Neuronal stem cell (in vitro differentiated cells): ENCODE measurements at regions not wholly inside any gene's neighbourhood (a gene's known extent, or its start where the extent isn't known, plus 50 kb on each side); places are given as distances from the start of the nearest gene placed in this dataset.

ENCODE experiments used
- DNase-seq: peaks from one replicate; pipeline ENCODE4 v3.0.0-alpha.2; 2013; ENCODE audit warnings: low spot score
- H2AFZ ChIP-seq: one replicate; pipeline ENCODE4 v1.6.1; 2013; ENCODE audit warnings: mild to moderate bottlenecking, low read length, inconsistent platforms
- H2AK5ac ChIP-seq: 2 replicates; pipeline ENCODE4 v1.6.1; 2013; ENCODE audit warnings: low read depth, mild to moderate bottlenecking, inconsistent platforms, low read length, moderate library complexity, mixed read lengths
- H2BK120ac ChIP-seq: 2 replicates; pipeline ENCODE4 v1.6.1; 2013; ENCODE audit warnings: low read depth, mild to moderate bottlenecking, inconsistent platforms, low read length, moderate library complexity, mixed read lengths
- H2BK12ac ChIP-seq: one replicate; pipeline ENCODE4 v1.6.1; 2013; ENCODE audit warnings: low read length, inconsistent platforms
- H2BK15ac ChIP-seq: 2 replicates; pipeline ENCODE4 v1.6.1; 2013; ENCODE audit warnings: mild to moderate bottlenecking, low read length, inconsistent platforms, mixed read lengths
- H2BK5ac ChIP-seq: one replicate; pipeline ENCODE4 v1.6.1; 2013; ENCODE audit warnings: inconsistent platforms, mild to moderate bottlenecking, low read length, moderate library complexity
- H3K14ac ChIP-seq: one replicate; pipeline ENCODE4 v1.6.1; 2013; ENCODE audit warnings: low read length, inconsistent platforms
- H3K18ac ChIP-seq: 2 replicates; pipeline ENCODE4 v1.6.1; 2013; ENCODE audit warnings: low read length, inconsistent platforms
- H3K23ac ChIP-seq: 2 replicates; pipeline ENCODE4 v1.6.1; 2013; ENCODE audit warnings: low read depth, mild to moderate bottlenecking, mixed read lengths, low read length, inconsistent platforms; ENCODE audit not compliant: poor library complexity
- H3K27ac ChIP-seq: replicated peaks from 3 replicates; pipeline ENCODE4 v1.5.1; 2013; ENCODE audit warnings: low read length, inconsistent platforms
- H3K27me3 ChIP-seq, 3 experiments: 2 replicates each; pipeline ENCODE4 v1.6.1; 2013; ENCODE audit warnings: low read length in 3 of 3, mild to moderate bottlenecking in 2 of 3, inconsistent platforms in 1 of 3, low read depth in 1 of 3, mixed read lengths in 1 of 3, moderate library complexity in 1 of 3; ENCODE audit not compliant: control insufficient read depth in 3 of 3, insufficient read depth in 3 of 3
- H3K36me3 ChIP-seq, 2 donors: replicated peaks in 1 of 2; 2 replicates each; pipeline ENCODE4 v1.6.1; 2013; ENCODE audit warnings: low read length in 2 of 2; ENCODE audit not compliant: control insufficient read depth in 2 of 2, insufficient read depth in 2 of 2
- H3K4ac ChIP-seq: 2 replicates; pipeline ENCODE4 v1.6.1; 2013; ENCODE audit warnings: inconsistent platforms, mild to moderate bottlenecking, low read length, moderate library complexity
- H3K4me1 ChIP-seq, 2 donors: 1 replicate in 1 of 2; 2 replicates in 1 of 2; pipeline ENCODE4 v1.6.1; 2013; ENCODE audit warnings: low read length in 2 of 2, low read depth in 1 of 2; ENCODE audit not compliant: control insufficient read depth in 2 of 2, insufficient read depth in 1 of 2
- H3K4me2 ChIP-seq: one replicate; pipeline ENCODE4 v1.6.1; 2013; ENCODE audit warnings: mild to moderate bottlenecking, low read length, inconsistent platforms; ENCODE audit not compliant: insufficient read depth, poor library complexity, severe bottlenecking
- H3K4me3 ChIP-seq, 2 donors: 2 replicates each; pipeline ENCODE4 v1.5.1; 2013; ENCODE audit warnings: low read length in 2 of 2, mild to moderate bottlenecking in 2 of 2, inconsistent platforms in 1 of 2, moderate library complexity in 1 of 2
- H3K79me1 ChIP-seq: one replicate; pipeline ENCODE4 v1.6.1; 2013; ENCODE audit warnings: low read depth, mild to moderate bottlenecking, inconsistent platforms, low read length, moderate library complexity
- H3K9ac ChIP-seq: one replicate; pipeline ENCODE4 v1.6.1; 2013; ENCODE audit warnings: mild to moderate bottlenecking, low read depth, low read length, inconsistent platforms; ENCODE audit not compliant: poor library complexity
- H3K9me3 ChIP-seq, 2 donors: replicated peaks in 1 of 2; 2 replicates each; pipeline versions ENCODE3 to v1.6.1; 2013; ENCODE audit warnings: low read length in 2 of 2, mild to moderate bottlenecking in 2 of 2, inconsistent platforms in 1 of 2, low read depth in 1 of 2, mixed read lengths in 1 of 2, moderate library complexity in 1 of 2; ENCODE audit not compliant: control insufficient read depth in 2 of 2, insufficient read depth in 1 of 2
- H4K8ac ChIP-seq: one replicate; pipeline ENCODE4 v1.6.1; 2013; ENCODE audit warnings: low read depth, mild to moderate bottlenecking, inconsistent platforms, low read length, moderate library complexity
- H4K91ac ChIP-seq: one replicate; pipeline ENCODE4 v1.6.1; 2013; ENCODE audit warnings: low read length, low read depth, mild to moderate bottlenecking, inconsistent platforms; ENCODE audit not compliant: poor library complexity
- WGBS, 2 donors: extraction: QIAGEN DNeasy Blood & Tissue Kit; methylation state at CpG; one replicate each; pipeline ENCODE4 v1.1.7; 2013; ENCODE audit warnings: missing lambda C conversion rate in 2 of 2, mixed read lengths in 1 of 2; ENCODE audit not compliant: insufficient read length in 2 of 2, insufficient replicate concordance in 1 of 2; ENCODE audit errors: extremely low coverage in 2 of 2; 5-methylcytosine and 5-hydroxymethylcytosine counted together

GRCh38 chr20:48425817-48426612 lies 401.8 kb downstream of the PREX1 start:
- H3K9me3 ChIP-seq, result no peaks in the 10 kb centered on the region
- H4K91ac ChIP-seq, result no peak overlapping the region
- H3K14ac ChIP-seq, result no peak overlapping the region
- no peak overlapping the region for H2BK5ac ChIP-seq
- no peak overlapping the region for H3K4ac ChIP-seq
- no peaks in the 10 kb centered on the region for H3K79me1 ChIP-seq
- H4K8ac ChIP-seq, result no peak overlapping the region
- no peak overlapping the region for H2BK12ac ChIP-seq
- no CpG with 5 or more reads among the region's 9 CpGs for WGBS, 2 donors
- H2AFZ ChIP-seq, result no peak overlapping the region
- H3K4me2 ChIP-seq, result no peak overlapping the region
- no peak overlapping the region for H3K27ac ChIP-seq
- DNase-seq, result no peak
- H3K9ac ChIP-seq, result no peak overlapping the region
- H2BK120ac ChIP-seq, result no peak overlapping the region
- H3K27me3 ChIP-seq, result no peaks in the 10 kb centered on the region
- H3K36me3 ChIP-seq, result no peaks in the 10 kb centered on the region
- H2BK15ac ChIP-seq, result no peak overlapping the region
- no peak overlapping the region for H2AK5ac ChIP-seq
- no peak overlapping the region for H3K4me3 ChIP-seq
- no peak overlapping the region for H3K18ac ChIP-seq
- peaks cover 0 to 11% of the 10 kb centered on the region in 2 donors for H3K4me1 ChIP-seq
- H3K23ac ChIP-seq, result no peak overlapping the region

- H3K4ac ChIP-seq, result no peak overlapping the region
- H3K4me3 ChIP-seq, result no peak overlapping the region
- no peak overlapping the region for H3K23ac ChIP-seq
- WGBS, 2 donors, result no CpG with 5 or more reads among the region's 5 CpGs
- no peak overlapping the region for H2BK5ac ChIP-seq
- no peak overlapping the region for H4K8ac ChIP-seq
- no peak overlapping the region for H3K9ac ChIP-seq
- no peaks in the 10 kb centered on the region for H3K36me3 ChIP-seq
- no peak overlapping the region for H4K91ac ChIP-seq
- no peak overlapping the region for H3K4me2 ChIP-seq
- no peak overlapping the region for H2AFZ ChIP-seq
- H2BK12ac ChIP-seq, result no peak overlapping the region
- H3K27ac ChIP-seq, result peak overlapping the region; percentile 46
- H2BK120ac ChIP-seq, result no peak overlapping the region
- H2AK5ac ChIP-seq, result no peak overlapping the region
- no peak for DNase-seq
- no peaks in the 10 kb centered on the region for H3K27me3 ChIP-seq
- no peak overlapping the region for H3K14ac ChIP-seq
- H3K9me3 ChIP-seq, result no peaks in the 10 kb centered on the region
- H3K79me1 ChIP-seq, result no peaks in the 10 kb centered on the region
- H2BK15ac ChIP-seq, result no peak overlapping the region
- H3K18ac ChIP-seq, result peak overlapping the region; percentile 68
- H3K4me1 ChIP-seq, result peaks cover 0 to 11% of the 10 kb centered on the region in 2 donors
These were observed 402.5 kb downstream of the PREX1 start for GRCh38 chr20:48425321-48425720.

- no peak overlapping the region for H3K4me3 ChIP-seq
- H3K4me2 ChIP-seq, result no peak overlapping the region
- no peak overlapping the region for H3K18ac ChIP-seq
- H2BK12ac ChIP-seq, result no peak overlapping the region
- no peaks in the 10 kb centered on the region for H3K79me1 ChIP-seq
- no peaks in the 10 kb centered on the region for H3K27me3 ChIP-seq
- no peak overlapping the region for H3K4ac ChIP-seq
- no peak overlapping the region for H2BK5ac ChIP-seq
- no peak overlapping the region for H4K8ac ChIP-seq
- H3K9ac ChIP-seq, result no peak overlapping the region
- H2AFZ ChIP-seq, result no peak overlapping the region
- H3K23ac ChIP-seq, result no peak overlapping the region
- no peak overlapping the region for H3K14ac ChIP-seq
- H4K91ac ChIP-seq, result no peak overlapping the region
- peaks cover 0 to 13% of the 10 kb centered on the region in 2 donors for H3K4me1 ChIP-seq
- H3K27ac ChIP-seq, result no peak overlapping the region
- WGBS, 2 donors, result no CpG with 5 or more reads among the region's 3 CpGs
- no peaks in the 10 kb centered on the region for H3K9me3 ChIP-seq
- H2BK15ac ChIP-seq, result no peak overlapping the region
- H3K36me3 ChIP-seq, result no peaks in the 10 kb centered on the region
- no peak overlapping the region for H2AK5ac ChIP-seq
- no peak overlapping the region for H2BK120ac ChIP-seq
- DNase-seq, result no peak
These were observed 405.4 kb downstream of the PREX1 start for GRCh38 chr20:48422242-48422960.

- no peak overlapping the region for H4K8ac ChIP-seq
- no peak overlapping the region for H2BK5ac ChIP-seq
- H4K91ac ChIP-seq, result no peak overlapping the region
- H2AFZ ChIP-seq, result no peak overlapping the region
- H2BK15ac ChIP-seq, result no peak overlapping the region
- no peak overlapping the region for H3K9ac ChIP-seq
- H3K4me2 ChIP-seq, result no peak overlapping the region
- no peak overlapping the region for H3K18ac ChIP-seq
- H3K9me3 ChIP-seq, result no peaks in the 10 kb centered on the region
- no peak overlapping the region for H2AK5ac ChIP-seq
- H3K4me1 ChIP-seq, result peaks cover 0 to 13% of the 10 kb centered on the region in 2 donors
- no peak overlapping the region for H3K14ac ChIP-seq
- DNase-seq, result no peak
- H3K27ac ChIP-seq, result no peak overlapping the region
- H3K4me3 ChIP-seq, result no peak overlapping the region
- no peaks in the 10 kb centered on the region for H3K79me1 ChIP-seq
- H3K4ac ChIP-seq, result no peak overlapping the region
- no peaks in the 10 kb centered on the region for H3K27me3 ChIP-seq
- WGBS, 2 donors, result no CpG with 5 or more reads among the region's 3 CpGs
- H2BK12ac ChIP-seq, result no peak overlapping the region
- no peak overlapping the region for H2BK120ac ChIP-seq
- no peak overlapping the region for H3K23ac ChIP-seq
- H3K36me3 ChIP-seq, result no peaks in the 10 kb centered on the region
These were observed 406.3 kb downstream of the PREX1 start for GRCh38 chr20:48421547-48421946.
